ENCODE measurements at regions not wholly inside any gene's neighbourhood (a gene's known extent, or its start where the extent isn't known, plus 50 kb on each side); places are given as distances from the start of the nearest gene placed in this dataset.

- TF ChIP-seq CTCF (IDR thresholded peaks at IDR 0.05; ENCODE audit: borderline replicate concordance, extremely low read depth, low read length, poor library complexity, severe bottlenecking) (no peak), EZH2 (IDR thresholded peaks at IDR 0.05; ENCODE audit: borderline replicate concordance, low read depth, low read length, severe bottlenecking) (no peak)
Measured at GRCh38 chr9:1658661-1659362, 356.3 kb upstream of the SMARCA2 start.

Data from DND-41 (cell line).